ENCODE measurements at regions not wholly inside any gene's neighbourhood (a gene's known extent, or its start where the extent isn't known, plus 50 kb on each side); places are given as distances from the start of the nearest gene placed in this dataset.

DNA sequence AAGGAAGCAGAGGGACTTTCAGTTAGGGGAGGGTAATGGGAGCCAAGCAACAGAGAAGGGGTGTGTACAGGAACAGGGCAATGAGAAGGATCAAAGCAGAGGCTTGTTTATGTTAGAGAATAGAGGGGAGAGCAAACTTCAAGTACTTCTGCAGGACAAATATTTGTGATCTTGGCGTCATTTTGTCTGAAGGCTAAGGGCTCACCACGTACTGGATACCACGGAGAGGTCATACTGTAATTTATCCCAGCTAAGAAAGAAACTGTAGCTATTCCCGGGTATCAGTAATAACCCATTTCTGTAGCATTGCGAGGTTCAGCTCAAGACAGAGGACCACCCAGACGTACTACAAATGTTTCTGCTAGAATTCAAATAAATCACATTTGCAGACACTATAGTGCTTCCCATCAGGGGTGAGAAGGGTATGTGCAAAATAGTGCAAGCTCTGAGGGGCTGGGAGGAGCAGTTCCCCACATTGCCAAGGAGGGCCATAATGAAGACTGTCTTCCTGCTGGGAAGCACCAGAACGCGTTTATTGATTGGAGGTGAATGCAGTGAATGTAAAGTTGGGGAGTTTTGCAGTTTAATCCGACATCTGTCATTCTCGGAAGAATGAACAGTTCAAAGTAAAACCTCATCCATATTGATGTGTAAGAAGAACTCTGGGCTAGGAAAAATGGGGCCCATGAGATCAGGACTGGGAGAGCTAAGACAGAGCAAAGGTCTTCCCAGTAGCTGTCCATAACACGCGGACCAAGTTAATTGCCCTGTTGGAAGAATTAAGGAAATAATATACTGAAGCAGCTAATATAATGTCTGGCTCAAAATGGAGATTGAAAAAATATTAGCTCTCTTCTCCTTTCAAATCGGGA lies 136.9 kb downstream of the RWDD3 start:
- TF ChIP-seq YY1 (IDR thresholded peaks at IDR 0.05; ENCODE audit: low read depth) (no peak), CTCF (IDR thresholded peaks at IDR 0.05) (no peak)

All from SK-N-SH (cell line).